Peyer's patch (tissue), 4 donors: ENCODE measurements at regions not wholly inside any gene's neighbourhood (a gene's known extent, or its start where the extent isn't known, plus 50 kb on each side); places are given as distances from the start of the nearest gene placed in this dataset.

ENCODE experiments used
- CTCF ChIP-seq, 6 experiments: fragments of 450-650 bp in 4 of 6; fragments of 200-600 bp in 2 of 6; sonication (generic) in 1 of 6; IDR thresholded peaks; one replicate each; pipeline ENCODE4 v1.5.1; 2017 to 2019; ENCODE audit warnings: antibody characterized with exemption in 6 of 6, mild to moderate bottlenecking in 3 of 6, moderate library complexity in 1 of 6
- POLR2A ChIP-seq, 2 donors: fragments of 450-650 bp; IDR thresholded peaks; one replicate each; pipeline ENCODE4 v1.5.1; 2017; ENCODE audit warnings: antibody characterized with exemption in 2 of 2, mild to moderate bottlenecking in 2 of 2, moderate library complexity in 2 of 2

- TF ChIP-seq CTCF (IDR thresholded peaks at IDR 0.05), result no peak
- no peak for TF ChIP-seq POLR2A (IDR thresholded peaks at IDR 0.05)
These were observed 514.7 kb downstream of the PLPP3 start for GRCh38 chr1:56064705-56065104.
